Stimulated activated CD8-positive, alpha-beta memory T cell treated with anti-CD3 and anti-CD28 coated beads, Interleukin-2, amount 100 ng/mL, for 1 hour (primary cell): ENCODE measurements at regions not wholly inside any gene's neighbourhood (a gene's known extent, or its start where the extent isn't known, plus 50 kb on each side); places are given as distances from the start of the nearest gene placed in this dataset.

Experiments used
- DNase-seq, 2 donors: peaks; one replicate each; pipeline ENCODE4 v3.0.0-alpha.2; 2020; ENCODE audit warnings: low read depth in 2 of 2

DNA sequence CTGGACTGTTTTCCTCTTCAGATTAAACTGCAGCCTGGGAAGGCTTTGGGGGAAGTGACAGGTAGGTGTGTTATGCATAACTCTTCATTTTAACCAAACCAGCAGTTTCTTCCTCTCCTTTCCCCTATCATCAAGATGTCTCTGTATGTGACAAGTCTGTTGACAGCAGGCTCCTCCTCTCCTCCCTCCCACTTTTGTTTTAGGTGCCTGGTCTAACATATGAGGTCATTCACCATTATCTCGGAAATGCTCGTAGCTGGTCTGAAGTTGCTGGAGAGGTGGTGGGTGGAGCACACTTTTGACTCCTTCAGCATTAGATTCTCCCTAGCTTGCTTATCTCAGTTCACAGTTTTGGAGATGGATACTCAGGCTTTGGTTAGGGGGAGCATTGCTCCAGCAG lies 571.0 kb upstream of the EEF2KMT start:
- no peak for DNase-seq

DNA sequence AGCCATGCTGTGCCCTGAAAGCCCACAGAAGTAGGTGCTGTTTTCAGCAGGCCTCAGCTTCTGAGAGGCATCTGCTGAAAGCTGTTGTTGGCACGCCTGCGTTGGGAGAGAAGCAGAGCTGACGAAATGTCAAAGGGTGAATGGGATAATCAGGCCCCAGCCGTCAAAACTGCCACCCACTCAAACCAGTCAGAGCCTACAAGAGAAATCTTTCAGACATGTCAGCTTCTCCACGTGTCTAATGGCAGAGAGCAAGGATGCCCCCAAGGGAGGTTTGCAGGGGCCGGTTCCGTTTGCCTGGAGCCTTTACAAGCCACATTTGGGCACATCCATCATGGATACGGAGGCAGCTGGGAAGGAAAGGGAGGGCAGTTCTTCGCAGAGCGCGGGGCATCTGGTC lies 568.2 kb upstream of the EEF2KMT start:
- no peak for DNase-seq

DNA sequence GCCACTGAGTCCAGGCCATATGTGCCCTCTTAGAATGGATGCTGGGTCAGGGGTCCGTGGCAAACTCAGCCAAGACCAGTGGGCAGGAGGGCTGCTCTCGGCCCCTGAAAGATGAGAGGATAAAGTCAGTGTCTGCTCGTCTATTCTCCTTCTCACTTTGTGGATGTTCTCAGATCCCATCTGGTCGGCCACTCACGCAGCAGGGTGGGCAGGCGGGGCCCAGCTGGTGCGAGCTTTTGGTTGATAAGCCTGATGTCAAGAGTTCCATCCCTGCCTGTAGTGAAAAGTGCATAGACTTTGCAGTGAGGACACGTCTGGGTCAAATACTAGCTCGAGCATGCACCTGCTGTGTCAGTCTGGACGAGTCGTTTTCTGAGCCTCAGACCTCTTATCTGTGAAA lies 556.2 kb upstream of the EEF2KMT start:
- DNase-seq = no peak

DNA sequence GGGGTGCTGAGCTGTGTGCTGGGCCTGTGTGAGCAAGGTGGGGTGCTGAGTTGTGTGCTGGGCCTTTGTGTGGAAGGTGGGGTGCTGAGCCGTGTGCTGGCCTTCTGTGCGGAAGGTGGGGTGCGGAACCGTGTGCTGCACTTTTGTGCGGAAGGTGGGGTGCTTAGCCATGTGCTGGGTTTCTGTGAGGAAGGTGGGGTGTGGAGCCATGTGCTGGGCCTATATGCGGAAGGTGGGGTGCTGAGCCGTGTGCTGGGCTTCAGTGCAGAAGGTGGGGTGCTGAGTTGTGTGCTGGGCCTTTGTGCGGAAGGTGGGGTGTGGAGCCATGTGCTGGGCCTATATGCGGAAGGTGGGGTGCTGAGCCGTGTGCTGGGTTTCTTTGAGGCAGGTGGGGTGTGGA lies 555.4 kb upstream of the EEF2KMT start:
- DNase-seq = no peak

DNA sequence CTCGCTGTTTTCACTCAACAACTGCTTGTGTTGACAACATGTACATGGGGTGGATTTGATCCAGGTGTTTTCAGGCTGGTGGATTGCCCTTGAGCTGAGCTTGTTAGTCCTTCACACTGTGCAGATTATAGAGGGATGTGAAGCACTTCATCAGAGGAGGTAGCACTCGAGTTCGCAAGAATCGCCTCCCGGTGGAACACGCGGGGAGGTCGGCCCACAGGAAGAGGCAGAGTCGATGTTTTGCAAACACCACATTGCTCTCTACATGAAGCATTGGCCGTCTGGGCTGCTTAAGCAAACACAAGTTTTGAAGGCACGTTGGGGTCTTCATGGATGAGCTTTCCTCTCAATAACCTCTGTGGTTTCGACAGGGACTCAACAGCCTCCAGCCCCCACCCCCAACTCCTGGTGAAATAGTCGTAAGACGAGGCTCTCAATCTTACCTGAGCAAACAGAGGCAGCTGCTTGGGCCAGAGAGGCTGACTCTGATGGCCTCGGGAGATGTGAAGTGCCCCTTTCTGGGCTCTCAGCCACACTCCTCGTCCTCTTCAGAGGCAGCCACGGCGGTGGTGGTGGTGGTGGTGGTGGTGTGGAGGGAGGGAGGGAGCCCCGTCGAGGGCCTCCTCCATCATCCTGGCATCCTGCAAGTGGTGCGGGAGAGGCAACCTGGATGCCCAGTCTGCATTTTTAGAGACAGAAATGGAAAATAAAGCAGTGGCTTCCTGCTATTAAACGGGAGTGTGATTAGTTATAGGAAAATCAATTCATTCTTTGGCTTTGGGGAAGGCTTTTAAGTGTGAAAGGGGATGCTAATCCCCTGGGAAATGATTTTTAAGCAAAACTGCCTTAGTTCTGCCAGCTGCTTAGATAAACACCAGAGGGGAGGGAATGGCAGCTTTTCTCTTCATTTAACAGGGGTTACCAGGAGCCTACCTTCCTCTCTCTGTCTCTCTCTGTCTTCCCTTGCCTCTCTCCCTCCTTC lies 552.5 kb upstream of the EEF2KMT start:
- DNase-seq = no peak

DNA sequence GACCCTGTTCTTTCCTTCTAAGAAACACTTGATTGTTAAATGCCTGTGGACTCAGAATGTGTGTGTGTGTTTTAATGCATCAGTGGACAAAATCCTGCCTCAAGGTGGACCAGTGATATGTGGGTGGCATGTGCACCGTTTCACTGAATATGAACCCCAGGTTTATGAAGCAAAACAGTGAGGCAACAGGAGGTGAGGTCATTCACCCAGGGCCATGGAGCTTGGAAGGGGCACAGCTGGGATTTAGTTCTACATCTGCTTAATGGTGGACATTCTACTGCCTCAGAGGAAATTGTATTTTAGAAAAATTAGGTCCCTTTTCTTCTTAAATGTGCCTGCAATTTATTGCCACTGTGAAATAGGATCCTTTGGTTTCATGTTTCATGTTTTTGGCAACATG lies 549.5 kb upstream of the EEF2KMT start:
- DNase-seq = no peak

DNA sequence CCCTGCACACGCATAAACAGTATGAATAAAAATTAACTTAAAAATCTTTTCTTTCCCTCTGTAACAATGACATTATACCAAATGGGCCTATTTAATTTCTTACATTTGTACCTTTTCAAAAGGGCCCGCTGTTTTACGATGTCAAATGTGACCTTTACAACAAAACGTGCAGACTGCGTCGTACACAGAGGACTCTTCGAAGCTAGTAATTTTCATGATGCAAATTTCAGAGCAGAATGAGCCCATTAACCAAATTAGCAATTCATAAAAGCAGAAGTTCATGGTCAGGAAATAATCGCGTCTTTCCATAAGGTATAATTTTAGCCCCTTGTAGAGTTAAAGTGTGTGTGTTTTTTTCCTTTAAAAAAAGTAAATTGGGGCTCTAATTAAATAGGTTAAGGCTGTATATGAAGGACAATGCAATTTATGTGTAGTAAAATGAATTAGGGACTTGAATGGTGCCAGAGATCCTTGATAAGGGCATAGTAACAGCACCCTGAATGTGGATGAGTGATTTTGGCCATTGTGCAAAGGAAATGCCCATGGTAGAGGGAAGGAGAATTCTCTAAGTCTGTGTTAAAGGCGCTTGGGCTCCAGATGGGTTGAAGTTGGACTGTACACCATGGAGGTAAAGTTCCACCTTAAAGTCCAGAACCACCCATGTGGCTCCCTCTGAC lies 546.4 kb upstream of the EEF2KMT start:
- DNase-seq = no peak

DNA sequence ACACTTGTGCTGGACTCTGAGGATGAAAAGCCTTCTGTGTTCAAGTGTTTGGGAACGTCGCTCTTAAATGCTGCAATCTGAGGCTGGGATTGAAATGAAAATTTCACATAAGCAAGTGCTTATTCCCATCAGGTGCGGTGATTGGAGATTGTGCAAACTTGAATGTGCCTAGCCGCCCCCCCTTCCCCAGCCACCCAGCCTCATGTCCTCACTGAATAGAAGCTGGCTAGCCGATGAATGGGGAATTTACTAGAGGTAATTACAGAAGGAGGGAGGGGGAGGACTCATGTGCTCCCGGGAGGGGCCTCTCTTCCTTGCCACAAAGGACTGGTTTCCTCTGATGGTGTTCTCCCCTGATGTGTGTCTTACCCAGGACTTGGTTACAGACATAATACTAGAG lies 544.8 kb upstream of the EEF2KMT start:
- DNase-seq = no peak

DNA sequence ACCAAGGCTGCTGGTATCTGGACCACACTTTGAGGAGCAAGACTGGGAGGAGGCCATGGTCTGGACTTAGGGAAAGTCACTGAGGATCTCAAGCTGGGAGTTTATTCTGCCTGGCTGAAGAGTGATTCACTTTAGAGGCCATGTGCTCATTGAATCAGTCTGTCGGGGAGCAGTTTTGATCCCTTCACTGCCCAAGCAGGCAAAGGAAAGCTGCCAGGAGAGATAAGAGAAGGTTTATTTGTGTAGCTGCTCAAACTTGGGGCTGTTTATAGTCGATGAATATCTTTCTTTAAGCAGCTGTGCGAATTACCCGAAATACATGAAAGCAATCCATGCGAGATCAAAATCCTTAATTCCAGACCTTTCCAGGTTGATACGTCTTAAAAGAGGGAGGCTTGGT lies 544.4 kb upstream of the EEF2KMT start:
- DNase-seq = no peak

DNA sequence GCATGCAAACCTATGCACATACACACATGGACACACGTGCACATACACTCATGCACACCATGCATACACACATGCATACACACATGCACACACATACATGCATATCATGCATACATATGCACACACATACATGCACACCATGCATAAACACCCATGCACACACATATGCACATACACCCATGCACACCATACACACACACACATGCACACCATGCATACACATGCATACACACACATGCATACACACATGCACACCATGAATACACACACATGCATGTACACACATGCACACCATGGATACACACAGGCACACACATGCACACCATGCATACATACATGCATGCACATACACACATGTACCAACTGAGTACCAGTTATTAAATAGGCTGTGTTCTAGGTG lies 543.3 kb upstream of the EEF2KMT start:
- no peak for DNase-seq

DNA sequence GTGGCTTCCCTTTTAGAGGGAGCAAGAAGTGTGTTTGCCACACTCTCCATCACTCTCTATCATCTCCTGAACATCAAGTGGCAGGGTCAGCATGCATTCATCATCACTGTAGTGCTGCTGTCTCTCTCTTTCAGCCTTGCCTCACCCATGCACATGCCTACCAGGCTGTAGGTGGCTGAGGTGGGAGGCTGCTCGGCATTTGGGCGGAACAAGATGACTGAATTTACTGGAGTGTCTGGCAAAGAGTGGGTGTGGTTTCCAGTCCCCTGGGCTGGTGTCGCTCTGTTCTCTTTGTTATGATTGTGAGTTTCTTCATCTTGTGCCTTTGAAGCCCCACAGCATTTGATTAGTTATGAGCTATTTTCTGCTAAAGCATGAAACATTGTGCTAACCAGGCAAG lies 541.9 kb upstream of the EEF2KMT start:
- DNase-seq = no peak

DNA sequence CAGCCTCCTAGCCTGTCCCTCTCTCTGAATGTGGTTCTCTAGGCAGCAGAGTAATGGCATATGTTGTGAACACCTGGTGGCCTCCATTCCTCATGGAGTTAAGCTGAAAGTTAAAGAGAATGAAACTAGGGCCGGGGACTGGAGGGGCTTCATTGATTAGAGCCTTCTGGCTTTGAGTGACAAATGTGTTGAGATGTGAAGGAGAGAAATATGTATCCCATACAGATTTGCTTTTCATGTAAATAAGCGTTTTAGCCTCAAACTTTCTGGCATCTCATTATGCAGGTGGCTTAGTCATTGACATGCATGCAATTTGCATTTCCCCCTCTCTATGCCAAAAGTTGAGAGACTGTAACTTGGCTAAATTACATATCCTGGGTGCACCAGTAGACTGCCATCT lies 537.7 kb upstream of the EEF2KMT start:
- no peak for DNase-seq

DNA sequence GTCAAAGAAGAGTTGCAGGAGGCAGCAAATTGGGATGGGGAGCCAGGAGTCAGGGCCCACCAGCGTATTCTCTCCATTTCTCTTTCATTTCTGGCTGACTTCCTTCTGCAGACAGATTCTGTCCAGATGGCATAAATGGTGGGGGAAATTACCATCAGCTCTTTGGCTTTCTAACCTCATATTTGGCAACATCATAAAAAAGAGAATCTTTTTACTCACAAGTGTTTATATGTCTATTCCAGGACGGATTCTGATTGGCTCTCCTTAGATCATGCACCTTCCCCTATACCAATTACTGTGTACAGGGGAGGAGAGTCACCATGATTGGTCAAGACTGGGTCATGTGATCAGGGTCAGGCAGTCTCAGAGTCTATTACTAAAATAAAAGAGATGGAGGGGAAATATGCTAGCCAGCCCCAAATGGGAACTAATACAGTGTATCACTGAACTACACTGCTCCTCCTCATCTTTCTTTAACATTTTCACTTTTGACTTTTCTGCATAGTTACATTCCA lies 537.1 kb upstream of the EEF2KMT start:
- no peak for DNase-seq

DNA sequence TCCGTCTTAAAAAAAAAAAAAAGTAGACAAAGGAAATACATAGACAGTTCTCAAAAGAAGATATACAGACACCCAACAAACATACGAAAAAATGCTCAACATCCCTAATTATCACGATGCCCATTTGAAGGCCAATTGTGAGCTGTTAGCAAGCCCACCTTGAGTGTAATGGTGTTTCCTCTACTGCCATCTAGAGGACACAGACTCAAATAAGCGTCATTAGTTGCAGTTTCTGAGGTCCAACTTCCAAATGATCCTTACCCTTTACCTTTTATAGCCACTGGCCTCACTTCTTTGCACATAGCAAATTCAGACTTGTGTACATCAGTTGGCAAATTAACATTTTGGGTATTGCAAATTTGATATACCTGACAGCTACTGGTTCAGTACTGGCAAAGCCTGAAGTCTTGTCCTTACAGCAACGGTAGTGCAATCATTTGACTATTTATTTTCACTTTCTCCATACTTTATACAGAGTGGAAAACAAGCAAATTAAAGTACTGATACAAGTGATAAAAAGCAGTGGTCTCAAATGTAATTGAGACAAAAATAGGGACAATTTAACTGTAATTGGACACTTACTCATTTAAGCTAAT lies 536.3 kb upstream of the EEF2KMT start:
- no peak for DNase-seq

DNA sequence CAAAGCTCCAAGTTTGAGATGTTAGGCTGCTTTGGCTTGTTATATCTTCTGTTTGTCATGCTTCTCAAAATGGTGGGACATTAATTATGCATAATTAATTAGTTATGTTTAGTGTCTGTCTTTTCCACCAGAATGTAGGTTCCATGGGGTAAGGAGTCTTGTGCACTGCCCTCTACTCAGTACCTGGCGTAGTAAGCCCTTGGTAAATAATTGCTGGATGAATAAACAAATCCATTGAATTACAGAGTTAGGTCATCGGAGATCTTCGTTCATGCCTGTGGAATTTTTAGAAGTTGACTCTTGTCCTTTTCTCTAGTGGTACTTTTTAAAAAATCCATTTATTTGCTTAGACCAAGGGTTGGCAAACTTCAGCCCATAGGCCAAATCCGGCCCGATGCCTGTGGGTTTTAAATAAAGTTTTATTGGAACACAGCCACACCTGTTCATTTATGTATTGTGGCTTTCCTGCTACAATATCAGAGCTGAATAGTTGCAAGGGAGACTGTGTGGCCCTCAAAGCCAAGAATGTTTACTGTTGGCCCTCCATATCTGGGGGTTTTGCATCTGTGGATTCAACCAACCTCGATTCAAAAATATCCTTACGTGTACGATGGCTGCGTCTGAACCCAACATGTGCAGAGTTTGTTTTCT lies 524.8 kb upstream of the EEF2KMT start:
- DNase-seq = no peak

DNA sequence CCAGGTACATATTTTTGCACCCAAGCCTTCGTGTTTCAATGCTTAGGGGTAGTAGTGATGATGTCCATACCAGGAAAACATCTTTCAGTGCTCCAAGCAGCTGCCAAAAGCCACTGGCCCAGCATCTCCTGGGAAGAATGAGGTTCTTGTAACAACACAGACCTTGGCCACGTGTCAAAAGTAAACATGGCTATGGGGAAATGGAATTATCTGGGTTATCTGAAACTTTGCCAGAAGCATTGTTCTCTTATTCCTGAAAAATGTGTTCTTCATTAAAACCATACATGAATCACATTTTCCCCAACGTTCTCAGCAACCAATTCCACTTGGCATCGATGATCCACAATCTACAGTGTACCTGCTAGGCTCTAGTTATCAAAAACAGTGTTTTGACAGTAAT lies 524.2 kb upstream of the EEF2KMT start:
- DNase-seq = no peak

DNA sequence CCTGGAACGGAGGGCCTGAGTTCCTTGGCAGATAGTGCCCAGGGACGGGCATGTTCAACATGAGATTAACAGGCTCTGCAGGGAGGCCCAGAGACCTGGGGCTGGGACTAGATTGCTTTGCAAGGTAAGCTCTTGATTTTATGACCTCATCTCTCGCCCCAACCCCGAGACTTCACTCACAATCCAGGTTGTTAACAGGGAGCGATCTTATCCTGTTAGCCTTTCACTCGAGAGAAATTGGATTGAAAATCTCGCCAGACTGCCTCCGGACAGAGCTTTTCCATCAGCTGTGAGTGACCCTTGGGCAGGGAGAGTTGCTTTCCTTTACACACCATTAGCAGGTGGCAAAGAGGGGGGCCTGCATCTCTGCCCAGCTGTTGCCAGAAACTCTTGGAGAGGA lies 521.7 kb upstream of the EEF2KMT start:
- no peak for DNase-seq

DNA sequence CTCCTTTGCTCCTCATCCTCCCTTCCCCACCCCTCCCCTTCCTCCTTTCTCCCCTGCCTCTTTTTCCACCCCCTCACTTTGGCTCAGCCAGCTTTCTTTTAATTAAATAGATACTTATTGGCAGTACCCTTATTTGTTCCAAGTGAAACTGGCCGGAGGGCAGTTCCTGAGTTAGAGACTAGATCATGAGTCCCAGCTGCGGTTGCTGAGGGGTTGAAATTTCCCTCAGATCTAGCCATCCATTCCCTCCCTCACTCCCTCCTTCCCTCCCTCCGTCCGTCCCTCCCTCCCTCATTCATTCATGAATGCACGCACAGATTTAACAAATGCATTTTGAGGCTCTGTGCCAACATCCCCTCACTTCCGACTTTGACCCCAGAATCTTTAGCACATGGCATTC lies 519.2 kb upstream of the EEF2KMT start:
- DNase-seq = no peak

DNA sequence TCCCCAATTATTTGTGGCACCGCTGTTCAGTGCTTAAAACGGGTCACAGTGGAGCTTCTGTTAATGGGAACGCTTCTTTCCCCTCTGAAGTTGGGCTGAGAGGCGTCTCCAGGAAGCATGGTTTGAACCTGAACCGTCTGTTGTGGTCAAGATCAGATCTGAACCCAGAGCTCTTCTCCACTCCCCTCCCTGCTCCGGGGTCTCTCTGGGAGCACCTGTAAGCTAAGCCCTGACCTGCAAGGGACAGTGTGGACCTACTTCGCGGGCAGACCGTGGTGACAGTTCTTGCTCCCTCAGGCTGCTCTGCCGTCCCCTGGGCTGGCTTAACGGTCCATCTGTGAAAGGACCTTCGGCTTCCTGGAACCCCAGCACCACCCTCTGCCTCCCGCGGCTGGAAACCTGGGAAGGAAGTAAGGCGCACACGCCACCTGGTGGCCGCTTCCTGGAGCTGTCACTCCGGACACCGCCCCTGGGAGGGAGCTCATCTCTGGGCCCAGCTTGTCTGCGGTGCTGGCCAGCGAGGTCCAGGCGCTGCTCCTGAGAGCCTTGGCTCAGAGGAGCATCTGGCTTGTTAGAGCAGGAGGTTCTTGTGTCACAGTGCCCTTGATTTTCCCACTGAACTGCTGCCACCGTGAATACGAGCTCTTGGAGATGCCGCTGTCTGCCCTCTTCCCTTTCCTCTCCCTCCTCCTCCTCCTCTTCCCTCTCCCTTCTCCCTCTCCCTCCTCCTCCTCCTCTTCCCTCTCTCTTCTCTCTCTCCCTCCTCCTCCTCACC lies 518.5 kb upstream of the EEF2KMT start:
- no peak for DNase-seq

DNA sequence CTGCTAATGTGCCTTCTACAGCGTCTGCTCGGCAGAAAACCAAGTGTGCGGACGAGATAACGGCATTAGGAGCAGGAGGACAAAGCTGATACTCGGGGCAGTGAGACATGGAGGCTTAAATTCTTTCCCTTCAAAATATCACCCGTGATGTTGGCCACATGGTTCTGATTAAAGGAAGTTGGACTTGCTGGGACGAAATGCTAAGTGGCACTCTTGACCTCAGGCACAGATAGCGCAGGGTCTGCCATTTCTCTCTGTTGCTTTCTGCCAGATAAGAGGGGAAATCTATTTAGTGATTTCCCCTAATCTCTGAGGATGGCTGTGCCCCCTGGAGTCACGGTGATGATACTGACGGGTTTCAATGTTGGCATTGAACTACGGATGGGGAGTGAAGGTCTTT lies 509.6 kb upstream of the EEF2KMT start:
- no peak for DNase-seq

DNA sequence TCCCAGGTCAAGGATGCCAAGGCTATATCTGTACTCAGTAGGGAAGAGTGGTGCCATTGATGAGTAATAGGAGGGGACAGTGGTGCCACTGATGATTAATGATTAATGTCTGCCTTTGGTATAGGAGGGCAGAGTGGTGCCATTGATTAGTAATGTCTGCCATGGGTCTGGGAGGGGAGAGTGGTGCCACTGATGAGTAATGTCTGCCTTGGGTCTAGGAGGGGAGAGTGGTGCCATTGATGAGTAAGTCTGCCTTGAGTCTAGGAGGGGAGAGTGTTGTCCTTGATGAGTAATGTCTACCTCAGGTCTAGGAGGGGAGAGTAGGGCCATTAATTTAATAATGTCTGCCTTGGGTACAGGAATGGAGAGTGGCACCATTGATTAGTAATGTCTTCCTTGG lies 507.8 kb upstream of the EEF2KMT start:
- DNase-seq = no peak
